ENCODE measurements at regions not wholly inside any gene's neighbourhood (a gene's known extent, or its start where the extent isn't known, plus 50 kb on each side); places are given as distances from the start of the nearest gene placed in this dataset.

- TF ChIP-seq CTCF (IDR thresholded peaks at IDR 0.05): no peak
- Histone ChIP-seq H3K36me3 (no peaks in the 10 kb centered on the region), H3K27ac (no peak overlapping the region), H3K9me3 (no peaks in the 10 kb centered on the region), H3K4me1 (ENCODE audit: control insufficient read depth in 1 of 2, low read depth in 2 of 2) (peaks cover 10 to 27% of the 10 kb centered on the region in 2 donors), H3K27me3 (replicated peaks; ENCODE audit: insufficient read depth) (no peaks in the 10 kb centered on the region), H3K4me3 (no peak overlapping the region)
- ATAC-seq (ENCODE audit: insufficient number of reproducible peaks, low FRiP score, low read depth): no peak
- no peak for DNase-seq (ENCODE audit: low spot score)
These were observed 89.0 kb upstream of the PFN2 start for GRCh38 chr3:150059729-150060128.

GRCh38 chr3:150059241-150059640 is 88.5 kb upstream of the PFN2 start:
- Histone ChIP-seq H3K27ac (no peak overlapping the region), H3K27me3 (replicated peaks; ENCODE audit: insufficient read depth) (no peaks in the 10 kb centered on the region), H3K9me3 (no peaks in the 10 kb centered on the region), H3K36me3 (no peaks in the 10 kb centered on the region), H3K4me3 (no peak overlapping the region), H3K4me1 (ENCODE audit: control insufficient read depth in 1 of 2, low read depth in 2 of 2) (peaks cover 10 to 27% of the 10 kb centered on the region in 2 donors)
- TF ChIP-seq CTCF (IDR thresholded peaks at IDR 0.05): no peak
- no peak for DNase-seq (ENCODE audit: low spot score)
- no peak for ATAC-seq (ENCODE audit: insufficient number of reproducible peaks, low FRiP score, low read depth)

- H3K4me3 ChIP-seq: no peak overlapping the region
- no peaks in the 10 kb centered on the region for H3K36me3 ChIP-seq
- DNase-seq (ENCODE audit: low spot score) (no peak), ATAC-seq (ENCODE audit: insufficient number of reproducible peaks, low FRiP score, low read depth) (no peak)
- H3K27ac ChIP-seq: no peak overlapping the region
- TF ChIP-seq CTCF (IDR thresholded peaks at IDR 0.05): no peak
- H3K27me3 ChIP-seq (replicated peaks; ENCODE audit: insufficient read depth): no peaks in the 10 kb centered on the region
- no peaks in the 10 kb centered on the region for H3K9me3 ChIP-seq
- H3K4me1 ChIP-seq (ENCODE audit: control insufficient read depth in 1 of 2, low read depth in 2 of 2): peaks cover 10 to 17% of the 10 kb centered on the region in 2 donors
These were observed 86.5 kb upstream of the PFN2 start for GRCh38 chr3:150057227-150057626.

- TF ChIP-seq CTCF (IDR thresholded peaks at IDR 0.05): no peak
- no peak for DNase-seq (ENCODE audit: low spot score)
These were observed 84.6 kb upstream of the PFN2 start for GRCh38 chr3:150055332-150055731.

GRCh38 chr3:150054635-150055034 is 83.9 kb upstream of the PFN2 start:
- TF ChIP-seq CTCF (IDR thresholded peaks at IDR 0.05): no peak
- H3K36me3 ChIP-seq: no peaks in the 10 kb centered on the region
- no peaks in the 10 kb centered on the region for H3K27me3 ChIP-seq (replicated peaks; ENCODE audit: insufficient read depth)
- no peak for DNase-seq (ENCODE audit: low spot score)
- H3K4me1 ChIP-seq (ENCODE audit: control insufficient read depth in 1 of 2, low read depth in 2 of 2): no peaks in the 10 kb centered on the region
- ATAC-seq (ENCODE audit: insufficient number of reproducible peaks, low FRiP score, low read depth): no peak
- H3K4me3 ChIP-seq: no peak overlapping the region
- no peaks in the 10 kb centered on the region for H3K9me3 ChIP-seq
- no peak overlapping the region for H3K27ac ChIP-seq

More at GRCh38 chr3:150055332-150055731, 84.6 kb upstream of the PFN2 start:
- Histone ChIP-seq H3K9me3 (no peaks in the 10 kb centered on the region), H3K27ac (no peak overlapping the region), H3K27me3 (replicated peaks; ENCODE audit: insufficient read depth) (no peaks in the 10 kb centered on the region), H3K4me1 (ENCODE audit: control insufficient read depth in 1 of 2, low read depth in 2 of 2) (no peaks in the 10 kb centered on the region), H3K36me3 (no peaks in the 10 kb centered on the region), H3K4me3 (no peak overlapping the region)
- ATAC-seq (ENCODE audit: insufficient number of reproducible peaks, low FRiP score, low read depth): no peak
